ENCODE measurements at regions not wholly inside any gene's neighbourhood (a gene's known extent, or its start where the extent isn't known, plus 50 kb on each side); places are given as distances from the start of the nearest gene placed in this dataset.

GRCh38 chr7:53246957-53247356 lies 211.5 kb downstream of the POM121L12 start:
- TF ChIP-seq BACH1 (tag; IDR thresholded peaks at IDR 0.05) (no peak), FOXP1 (CRISPR knock-in tag; IDR thresholded peaks at IDR 0.05) (no peak)
- TF ChIP-seq, protein P1, sequence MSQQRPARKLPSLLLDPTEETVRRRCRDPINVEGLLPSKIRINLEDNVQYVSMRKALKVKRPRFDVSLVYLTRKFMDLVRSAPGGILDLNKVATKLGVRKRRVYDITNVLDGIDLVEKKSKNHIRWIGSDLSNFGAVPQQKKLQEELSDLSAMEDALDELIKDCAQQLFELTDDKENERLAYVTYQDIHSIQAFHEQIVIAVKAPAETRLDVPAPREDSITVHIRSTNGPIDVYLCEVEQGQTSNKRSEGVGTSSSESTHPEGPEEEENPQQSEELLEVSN (IDR thresholded peaks at IDR 0.05; ENCODE audit: borderline replicate concordance in 1 of 2, extremely low read depth in 1 of 2, insufficient read depth in 1 of 2, insufficient read length in 1 of 2, low read depth in 1 of 2, low read length in 1 of 2, poor library complexity in 1 of 2, severe bottlenecking in 1 of 2) = no peak
